ENCODE measurements at regions not wholly inside any gene's neighbourhood (a gene's known extent, or its start where the extent isn't known, plus 50 kb on each side); places are given as distances from the start of the nearest gene placed in this dataset.

DNA sequence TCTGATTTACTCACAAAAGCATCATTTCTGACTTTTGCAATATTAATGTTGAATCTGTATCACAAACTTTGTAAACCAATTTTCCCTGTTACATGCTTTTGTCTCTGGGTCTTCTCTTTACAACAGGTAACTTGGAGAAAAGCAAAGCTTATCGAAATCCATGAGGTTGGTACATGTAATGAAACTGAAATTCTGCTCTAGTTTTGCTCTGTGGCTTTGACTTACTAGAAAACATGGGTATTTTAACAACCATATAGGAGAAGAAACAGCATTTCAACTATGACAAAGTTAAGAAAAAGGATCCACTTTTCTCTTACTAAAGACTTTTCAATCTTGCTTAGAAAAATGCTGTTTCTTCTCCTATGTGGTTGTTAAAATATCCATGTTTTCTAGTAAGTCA lies 645.8 kb downstream of the STIM2 start:
- DNase-seq (ENCODE audit: low spot score), result no peak

DNA sequence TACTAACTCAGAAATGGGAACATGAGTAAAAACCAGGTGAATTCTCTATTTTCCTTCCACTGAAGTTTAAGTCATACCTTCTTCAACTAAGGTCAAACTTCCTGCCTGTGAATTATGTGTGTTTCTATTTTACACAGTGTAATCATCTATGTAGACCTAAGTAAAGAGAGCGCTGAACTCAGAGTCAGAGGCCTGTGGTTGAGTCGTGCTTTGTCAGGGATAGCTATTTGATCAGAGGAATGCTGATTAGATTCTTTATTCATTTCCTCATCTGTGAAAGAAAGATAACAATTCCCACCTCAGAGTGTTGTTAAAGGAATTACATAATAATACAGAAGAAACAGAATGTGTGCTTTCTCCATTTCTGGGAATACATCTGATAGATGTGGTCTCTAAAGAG lies 654.1 kb downstream of the STIM2 start:
- DNase-seq (ENCODE audit: low spot score), result no peak

DNA sequence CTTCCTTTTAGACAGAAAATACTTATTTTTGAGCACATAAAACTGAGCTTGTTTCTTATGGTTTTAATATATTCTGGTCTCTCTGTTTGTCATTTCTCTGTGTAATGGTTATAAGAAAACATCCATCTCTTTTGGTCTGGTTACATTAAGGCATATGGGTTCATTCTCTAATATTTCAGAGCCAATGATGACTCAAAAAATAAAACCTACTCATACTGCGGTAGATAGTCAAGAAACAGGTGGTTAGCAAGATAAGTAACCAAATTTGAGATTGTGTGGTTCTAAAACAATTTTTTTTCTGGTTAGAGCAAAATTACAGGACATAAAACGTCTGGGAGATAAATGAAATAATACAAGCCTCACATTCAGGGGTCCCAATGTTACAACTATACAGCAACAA lies 654.5 kb downstream of the STIM2 start:
- no peak for DNase-seq (ENCODE audit: low spot score)

DNA sequence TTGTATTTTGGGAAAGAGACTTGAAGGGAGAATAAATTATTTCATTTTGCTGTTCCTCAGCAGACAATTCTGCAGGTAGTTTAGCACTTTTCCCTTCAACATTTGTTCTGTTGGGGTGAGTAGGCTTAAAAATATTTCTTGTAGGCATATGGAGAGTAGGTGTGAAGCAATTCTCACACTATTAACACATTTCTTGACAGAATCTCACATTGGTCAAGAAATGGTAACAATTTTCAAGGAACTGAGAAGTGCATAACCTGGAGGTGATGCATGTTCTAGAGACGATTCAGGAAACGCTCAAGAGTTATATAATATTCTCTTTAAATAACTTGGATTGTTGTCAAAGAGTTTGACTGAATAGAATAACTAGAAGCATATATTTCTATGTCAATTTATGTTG lies 658.2 kb downstream of the STIM2 start:
- no peak for DNase-seq (ENCODE audit: low spot score)

DNA sequence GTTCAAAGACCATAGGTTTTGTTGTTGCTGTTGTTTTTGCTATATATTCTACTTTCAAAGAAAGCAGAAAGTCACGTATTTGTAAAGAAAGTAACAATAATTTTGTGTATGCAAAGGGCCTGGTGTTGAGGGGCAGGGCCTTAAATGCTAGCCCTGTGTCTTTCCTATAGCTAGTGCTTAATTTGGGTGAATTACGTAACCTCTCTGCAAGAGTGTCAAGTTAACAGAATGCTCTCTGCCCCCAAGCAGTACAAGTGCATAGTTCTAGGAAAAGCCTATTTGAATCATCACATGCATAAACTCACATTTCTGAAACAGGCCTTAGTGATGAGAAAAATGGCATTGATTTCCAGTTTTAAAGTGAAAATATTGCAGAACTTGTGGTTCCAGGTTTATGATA lies 663.6 kb downstream of the STIM2 start:
- no peak for DNase-seq (ENCODE audit: low spot score)

DNA sequence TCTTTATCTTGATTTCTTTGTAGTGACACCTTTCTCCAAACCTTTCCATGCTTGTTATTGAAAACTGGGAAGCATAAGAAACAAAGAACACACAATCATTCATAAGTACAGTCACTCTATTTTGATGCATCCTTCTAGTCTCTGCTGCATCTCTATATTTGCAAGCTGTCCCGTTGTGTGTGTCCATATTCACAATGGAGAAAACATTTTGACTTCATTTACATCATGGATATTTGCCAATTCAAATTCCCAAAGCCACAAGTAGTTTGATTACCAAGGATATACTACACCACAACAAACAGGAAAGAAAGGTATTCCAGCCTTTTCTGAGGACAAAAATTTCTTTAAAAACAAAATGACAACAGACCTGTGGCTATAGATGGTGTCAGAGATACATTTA lies 673.8 kb downstream of the STIM2 start:
- no peak for DNase-seq (ENCODE audit: low spot score)

DNA sequence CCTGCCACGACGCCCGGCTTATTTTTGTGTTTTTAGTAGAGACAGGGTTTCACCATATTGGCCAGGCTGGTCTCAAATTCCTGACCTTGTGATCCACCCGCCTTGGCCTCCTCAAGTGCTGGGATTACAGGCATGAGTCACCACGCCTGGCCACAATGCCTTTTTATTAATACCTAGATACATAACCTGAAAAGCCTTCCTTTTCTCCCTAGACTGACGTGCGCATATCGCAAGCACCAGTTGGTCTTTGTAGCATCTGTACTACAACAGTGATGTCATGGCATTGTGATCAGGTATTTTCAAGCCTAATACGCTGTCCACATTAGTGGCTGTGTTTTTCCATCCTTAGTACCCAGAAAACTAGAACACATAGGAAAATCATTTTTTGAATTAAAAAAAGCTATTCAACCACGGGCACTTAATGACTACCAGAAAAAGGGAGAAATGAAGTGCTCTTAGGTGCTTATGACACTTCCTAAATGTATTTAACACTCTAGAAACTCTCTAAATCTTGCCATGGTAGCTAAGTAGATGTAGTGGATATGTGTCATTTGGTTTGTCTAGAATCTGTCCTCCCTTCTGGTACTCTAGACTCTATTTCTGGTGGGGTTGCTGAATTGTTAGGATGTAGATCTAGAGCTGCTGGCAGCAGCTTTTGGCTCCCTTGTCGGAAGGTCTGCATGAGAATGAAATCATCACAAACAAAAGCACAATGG lies 707.8 kb downstream of the STIM2 start:
- DNase-seq (ENCODE audit: low spot score), result no peak

DNA sequence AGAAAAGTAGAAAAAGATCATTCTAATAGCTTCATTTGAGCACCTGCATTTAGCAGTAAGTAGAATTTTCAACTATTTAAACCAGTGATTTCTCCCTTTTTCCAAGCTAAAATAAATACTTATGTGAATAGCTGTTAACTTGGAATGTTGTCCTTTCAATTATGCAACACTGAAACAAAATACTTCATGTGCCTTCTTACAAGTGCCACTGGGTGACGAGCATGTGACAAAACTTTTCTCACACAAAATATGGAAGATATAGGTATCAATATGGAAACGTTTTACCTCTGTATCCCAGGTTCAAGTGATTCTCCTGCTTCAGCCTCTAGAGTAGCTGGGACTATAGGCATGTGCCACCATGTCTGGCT lies 708.3 kb downstream of the STIM2 start:
- no peak for DNase-seq (ENCODE audit: low spot score)

DNA sequence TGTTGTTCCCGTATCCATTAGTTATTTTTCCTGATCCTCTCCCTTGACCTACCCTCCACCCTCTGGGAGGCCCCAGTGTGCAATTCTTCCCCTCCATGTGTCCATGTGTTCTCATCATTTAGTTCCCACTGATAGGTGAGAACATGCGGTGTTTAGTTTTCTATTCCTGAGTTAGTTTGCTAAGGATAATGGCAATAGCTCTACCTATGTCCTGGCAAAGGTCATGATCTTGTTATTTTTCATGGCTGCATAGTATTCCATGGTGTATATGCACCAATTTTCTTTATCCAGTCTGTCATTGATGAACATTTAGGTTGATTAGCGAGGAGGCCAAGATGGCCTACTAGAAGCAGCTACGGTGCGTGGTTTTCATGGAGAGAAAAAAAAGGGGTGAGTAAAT lies 714.1 kb downstream of the STIM2 start:
- no peak for DNase-seq (ENCODE audit: low spot score)

DNA sequence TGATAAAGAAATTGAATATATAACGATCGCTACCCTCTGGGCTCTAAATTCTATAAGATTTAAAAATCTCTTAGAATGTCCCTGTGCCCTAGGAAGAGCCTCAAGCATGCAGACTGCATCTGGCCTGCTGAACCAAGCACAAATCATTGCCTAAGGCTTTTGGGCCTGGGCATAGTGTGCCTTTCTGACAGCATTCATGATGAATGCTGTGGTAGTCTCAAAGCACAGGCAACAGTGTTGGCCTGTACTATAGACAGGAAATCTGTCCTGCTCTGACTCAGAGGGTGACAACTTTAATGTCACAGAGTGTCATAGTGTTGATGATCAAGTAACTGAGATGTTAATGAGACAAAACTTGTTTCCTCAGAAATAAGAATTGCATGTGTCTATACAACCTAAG lies 717.3 kb downstream of the STIM2 start:
- DNase-seq (ENCODE audit: low spot score), result no peak

DNA sequence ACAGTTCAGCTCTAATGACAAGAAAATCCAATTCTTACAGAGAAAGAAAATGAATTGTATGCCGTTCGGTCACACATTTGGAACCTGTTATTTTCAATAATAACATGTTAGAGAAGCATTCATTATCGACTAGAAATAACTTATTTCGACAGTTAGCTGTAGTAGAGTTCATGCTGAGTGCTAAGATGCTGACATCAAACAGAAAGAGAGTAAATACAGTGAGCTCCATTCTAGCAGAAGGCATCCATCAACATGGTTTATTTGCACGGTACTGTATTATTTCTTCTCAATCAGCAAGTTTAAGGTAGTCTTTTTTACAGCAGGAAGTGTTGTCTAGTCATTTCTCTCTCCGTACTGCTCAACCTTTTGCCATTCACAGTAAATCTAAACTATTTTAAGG lies 732.1 kb downstream of the STIM2 start:
- DNase-seq (ENCODE audit: low spot score), result no peak

DNA sequence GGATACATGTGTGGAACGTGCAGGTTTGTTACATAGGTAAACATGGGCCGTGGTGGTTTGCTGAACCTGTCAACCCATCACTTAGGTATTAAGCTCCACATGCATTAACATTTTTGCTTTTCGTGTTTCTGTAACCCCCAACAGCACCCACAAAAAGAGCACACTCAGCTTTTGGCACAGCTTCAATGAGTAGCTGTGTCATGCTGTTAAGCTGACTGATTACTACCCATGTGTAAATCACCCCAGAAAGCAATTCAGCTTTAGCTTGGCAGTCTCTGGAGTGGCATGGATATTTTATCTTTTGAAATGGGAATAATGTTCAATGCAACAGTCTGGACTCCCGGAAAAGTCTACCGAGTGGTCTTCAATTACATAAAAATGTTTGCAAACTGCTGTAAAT lies 734.3 kb downstream of the STIM2 start:
- DNase-seq (ENCODE audit: low spot score), result no peak

DNA sequence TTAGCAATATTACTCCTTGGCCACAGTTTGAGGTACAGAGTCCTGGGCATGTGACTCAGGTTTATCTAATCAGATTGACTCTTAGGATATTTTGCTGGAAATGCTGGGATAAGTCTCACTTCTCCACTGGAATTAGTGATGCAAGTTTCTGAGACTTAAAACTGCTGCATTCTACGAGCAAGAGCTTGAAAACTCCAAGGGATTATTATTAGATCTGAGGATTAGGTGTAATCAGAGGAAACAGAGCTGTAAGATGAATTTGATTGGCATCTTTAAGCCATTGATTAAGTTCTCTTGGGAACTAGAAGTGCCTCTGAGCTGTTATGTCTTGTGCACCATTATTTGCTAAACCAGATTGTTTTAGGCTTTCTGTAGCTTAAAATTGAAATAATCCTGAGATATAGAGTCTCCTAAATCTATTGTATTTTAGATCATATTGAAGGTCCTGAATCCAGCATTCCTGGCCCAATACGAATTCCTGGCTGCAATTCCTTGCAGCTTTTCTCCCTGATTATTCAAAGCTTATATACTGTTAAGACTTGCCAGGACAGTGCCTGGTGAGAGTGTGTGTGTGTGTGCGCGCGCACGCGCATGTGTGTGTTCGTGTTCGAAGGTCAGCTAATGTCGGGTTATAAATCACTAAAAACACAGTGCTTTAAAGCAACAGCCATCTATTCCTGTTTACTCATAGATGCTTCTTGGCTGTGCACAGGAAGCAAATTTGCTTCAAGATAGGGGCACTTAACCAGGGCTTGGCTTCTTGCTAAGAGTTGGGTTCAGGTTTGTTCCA lies 735.1 kb downstream of the STIM2 start:
- no peak for DNase-seq (ENCODE audit: low spot score)

DNA sequence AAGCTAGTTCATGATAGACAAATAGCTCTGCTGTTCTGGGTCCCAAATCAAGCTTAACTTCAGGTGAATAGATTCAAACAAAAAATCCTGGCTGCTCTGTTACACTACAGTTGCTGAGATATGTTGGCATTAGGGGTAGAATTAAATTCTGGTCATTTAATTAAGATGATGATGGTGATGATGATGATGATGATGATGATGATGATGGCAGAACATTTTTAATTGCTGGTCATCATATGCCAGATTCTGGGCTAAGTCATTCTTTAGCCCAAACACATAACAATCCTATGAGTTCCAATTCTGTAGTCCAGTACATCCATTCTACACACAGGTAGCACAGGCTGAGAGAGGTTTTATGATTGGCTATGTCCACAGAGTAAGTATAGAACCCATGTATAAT lies 741.5 kb downstream of the STIM2 start:
- DNase-seq (ENCODE audit: low spot score), result no peak

DNA sequence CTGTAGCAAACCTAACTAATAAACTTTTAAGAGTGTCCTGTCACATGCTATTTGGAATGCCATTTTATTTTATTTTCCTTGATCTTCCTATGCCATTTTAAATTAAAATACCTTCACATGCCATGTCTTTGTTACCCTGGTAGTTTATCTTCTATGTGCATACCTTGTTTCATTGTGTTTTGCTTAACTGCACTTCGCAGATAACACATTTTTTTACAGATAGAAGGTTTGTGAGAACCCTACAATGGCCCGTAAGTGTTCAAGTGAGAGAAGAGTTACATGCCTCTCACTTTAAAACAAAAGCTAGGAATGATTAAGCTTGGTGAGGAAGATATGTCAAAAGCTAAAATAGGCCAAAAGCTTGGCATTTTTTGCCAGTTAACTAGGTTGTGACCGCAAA lies 744.1 kb downstream of the STIM2 start:
- DNase-seq (ENCODE audit: low spot score), result no peak

DNA sequence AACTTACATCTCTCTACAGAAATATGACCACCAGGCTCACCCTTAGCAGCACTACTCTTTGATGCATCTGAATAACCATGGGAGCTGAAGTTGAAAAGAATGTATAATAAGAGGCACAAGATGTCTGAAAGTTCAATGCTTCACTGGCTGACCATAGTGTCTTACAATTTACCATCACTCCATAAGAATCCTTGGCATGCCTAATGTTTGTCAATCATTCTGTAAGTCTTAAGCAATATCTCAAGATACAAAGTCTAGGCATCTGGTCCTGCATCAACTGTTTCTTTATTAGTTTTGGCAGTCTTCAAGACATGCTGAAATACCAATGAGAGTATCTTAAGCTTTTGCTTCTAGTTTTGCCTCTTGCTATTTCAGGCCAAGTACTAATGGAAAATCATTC lies 755.5 kb downstream of the STIM2 start:
- no peak for DNase-seq (ENCODE audit: low spot score)

DNA sequence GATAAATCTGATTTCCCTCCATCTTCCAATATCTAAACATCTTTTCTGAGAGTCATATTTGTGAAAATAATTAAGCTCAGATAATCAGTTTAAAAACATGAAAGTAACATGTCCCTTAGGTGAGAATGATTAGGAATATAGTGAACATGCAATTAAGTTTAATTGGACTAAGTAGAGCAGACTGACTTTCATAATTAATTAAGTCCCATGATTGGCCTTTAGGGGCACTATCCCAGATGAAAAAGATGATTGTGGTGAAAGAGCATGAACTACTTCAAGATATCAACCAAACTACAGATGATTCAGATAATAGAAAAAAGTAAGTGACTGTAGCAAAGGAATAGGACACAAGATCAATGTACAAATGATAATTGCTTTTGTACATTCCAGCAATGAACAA lies 758.8 kb downstream of the STIM2 start:
- peak; percentile 24 for DNase-seq (ENCODE audit: low spot score)

DNA sequence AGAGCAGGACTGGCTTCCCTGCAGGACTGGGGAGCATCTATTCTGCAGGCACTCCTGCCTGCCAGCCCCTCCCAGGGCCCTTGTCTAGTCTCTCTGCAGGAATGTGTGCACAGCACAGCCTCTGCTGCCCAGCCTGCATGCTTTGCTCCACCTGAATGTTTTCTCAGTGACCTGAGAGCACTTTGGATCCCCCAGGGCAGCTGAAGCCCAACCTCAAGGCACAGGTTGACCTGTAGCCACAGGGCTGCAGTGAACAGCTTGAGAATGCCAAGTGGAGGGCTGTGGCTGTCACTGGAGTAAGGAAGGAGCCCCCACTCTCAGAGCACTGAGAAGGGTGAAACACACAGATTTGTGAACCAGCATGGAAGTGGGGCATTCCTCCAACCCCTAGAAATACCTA lies 760.2 kb downstream of the STIM2 start:
- DNase-seq (ENCODE audit: low spot score), result no peak

DNA sequence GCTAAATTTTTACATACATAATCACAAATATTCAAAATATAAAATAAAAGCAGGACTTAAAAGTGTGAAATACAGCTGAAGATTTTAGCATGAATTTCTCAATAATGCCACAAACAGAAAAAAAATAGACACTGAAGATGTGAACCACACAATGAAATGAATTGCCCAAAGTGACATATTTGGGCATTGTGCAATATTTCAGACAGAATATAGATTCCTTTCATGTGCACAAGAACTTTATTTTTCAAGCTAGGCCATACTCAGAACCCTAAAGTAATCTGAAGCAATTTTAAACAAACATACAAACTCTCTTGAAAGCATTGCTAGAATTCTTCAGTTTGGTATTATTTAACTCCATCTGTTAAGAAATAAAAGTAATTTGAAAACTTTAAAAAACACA lies 764.1 kb downstream of the STIM2 start:
- DNase-seq (ENCODE audit: low spot score), result no peak

DNA sequence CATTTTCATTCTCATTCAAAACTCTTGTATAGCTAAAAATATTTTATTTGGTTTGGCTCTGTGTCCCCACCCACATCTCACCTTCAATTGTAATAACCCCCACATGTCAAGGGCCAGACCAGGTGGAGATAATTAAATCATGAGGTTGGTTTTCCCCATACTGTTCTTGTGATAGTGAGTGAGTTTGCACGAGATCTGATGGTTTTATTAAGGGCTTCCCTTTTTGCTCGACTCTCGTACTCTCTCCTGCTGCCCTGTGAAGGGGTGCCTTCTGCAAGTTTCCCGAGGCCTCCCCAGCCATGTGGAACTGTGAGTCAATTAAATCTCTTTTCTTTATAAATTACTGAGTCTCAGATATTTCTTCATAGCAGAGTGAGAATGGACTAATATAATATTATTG lies 768.0 kb downstream of the STIM2 start:
- DNase-seq (ENCODE audit: low spot score), result no peak

DNA sequence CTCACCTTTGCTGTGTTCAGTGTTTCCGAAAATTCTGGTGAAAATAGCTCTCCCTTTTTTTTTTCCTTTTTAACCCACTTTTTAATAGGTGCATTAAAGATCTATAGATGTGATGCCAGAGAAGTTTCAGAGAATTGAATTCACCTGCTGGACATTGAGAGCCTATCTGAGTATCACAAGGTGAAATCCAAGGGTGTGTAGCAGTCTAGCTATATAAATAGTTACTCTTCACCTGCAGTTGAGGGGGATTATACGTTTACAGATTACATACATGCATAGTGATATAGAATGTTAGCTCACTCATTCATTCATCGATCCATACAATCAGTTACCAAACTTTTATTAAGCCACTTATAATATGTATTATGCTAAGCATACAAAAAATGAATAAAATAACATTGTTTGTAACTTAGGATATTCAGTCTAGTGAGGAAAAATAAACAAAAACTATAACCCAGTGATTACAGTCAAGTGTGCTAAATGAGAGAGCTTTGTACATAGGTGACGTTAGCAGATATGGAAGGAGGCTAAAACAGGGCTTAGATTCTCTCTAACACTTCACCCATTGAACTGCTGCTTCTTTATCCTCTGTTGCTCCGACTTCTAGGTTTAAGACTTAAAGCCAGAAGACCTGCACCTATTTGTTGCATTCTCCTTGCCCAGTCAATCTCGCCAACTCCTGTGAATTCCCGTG lies 769.0 kb downstream of the STIM2 start:
- no peak for DNase-seq (ENCODE audit: low spot score)

DNA sequence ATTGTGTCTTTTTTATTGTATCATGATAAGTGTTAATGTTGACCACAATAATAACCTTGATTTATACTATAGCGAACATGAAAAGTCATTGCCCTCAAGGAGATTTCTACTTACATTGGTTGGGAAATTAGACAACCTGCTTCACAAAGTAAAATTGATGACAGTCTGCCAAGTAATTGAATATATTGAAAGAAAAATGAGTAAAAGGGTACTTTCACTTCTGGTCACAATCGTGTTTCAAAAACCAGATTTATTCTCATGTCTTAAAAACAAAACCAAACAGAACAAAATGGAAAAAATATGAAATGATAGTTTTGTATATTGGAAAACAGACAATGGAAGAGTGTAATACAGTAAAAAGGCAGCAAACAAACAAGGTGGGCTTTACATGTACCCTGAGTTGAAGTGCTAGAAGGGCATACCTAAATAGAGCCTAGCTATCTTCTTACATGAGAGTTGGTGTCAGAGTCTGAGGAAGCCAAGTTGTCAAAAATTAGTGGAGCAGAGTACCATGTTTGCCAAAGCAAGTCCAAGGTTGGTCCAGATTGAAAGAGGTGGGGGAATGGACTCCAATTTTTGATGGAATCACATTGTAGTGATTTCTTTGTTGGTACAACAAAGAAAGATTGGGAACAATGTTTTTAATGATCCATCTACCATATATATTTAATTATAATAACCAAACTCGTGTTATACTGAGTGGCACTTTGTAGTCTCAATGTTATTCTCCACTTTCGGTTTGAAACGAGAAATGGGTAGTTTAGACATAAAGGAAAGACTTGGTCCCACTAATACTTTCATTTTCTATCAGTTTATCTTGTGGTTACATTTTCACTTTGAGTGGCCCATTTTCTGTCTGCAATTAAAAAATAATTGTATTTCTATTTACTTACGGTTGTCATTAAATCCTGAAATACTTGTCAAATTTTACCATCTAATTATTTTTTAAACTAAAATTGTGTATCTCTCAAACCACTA lies 775.6 kb downstream of the STIM2 start:
- DNase-seq (ENCODE audit: low spot score), result no peak
